A673 (cell line): ENCODE measurements at regions not wholly inside any gene's neighbourhood (a gene's known extent, or its start where the extent isn't known, plus 50 kb on each side); places are given as distances from the start of the nearest gene placed in this dataset.

Experiments used
- BruUV-seq: library from RNA; stranded (reverse); fragments of 400-500 nt; replicated peaks from 2 replicates; lab custom pipeline; 2021; lab: Mats Ljungman, UMichigan
- CTCF ChIA-PET: fragments of 300-600 bp; sonication (Branson Sonifier 250); formaldehyde crosslinking; loops from one replicate; lab custom pipeline; 2022; ENCODE audit warnings: antibody characterized with exemption; lab: Charles Lee
- POLR2A ChIA-PET: fragments of 300-600 bp; sonication (Branson Sonifier 250); formaldehyde crosslinking; loops from one replicate; lab custom pipeline; 2022; ENCODE audit warnings: antibody characterized with exemption; ENCODE audit not compliant: low non-redundant PET; lab: Charles Lee
- DNase-seq: peaks from one replicate; pipeline ENCODE4 v3.0.0-alpha.2; 2015; ENCODE audit warnings: low spot score
- H3K27ac ChIP-seq: fragments of 200-600 bp; sonication (generic); 2 replicates; pipeline ENCODE4 v1.5.1; 2016; ENCODE audit warnings: mixed run types, low read depth, mild to moderate bottlenecking, mixed read lengths, antibody characterized with exemption, low read length; ENCODE audit not compliant: poor library complexity, severe bottlenecking
- H3K27me3 ChIP-seq: fragments of 200-600 bp; sonication (generic); replicated peaks from 2 replicates; pipeline ENCODE4 v1.6.1; 2017; ENCODE audit warnings: mixed run types, low read depth, mild to moderate bottlenecking, mixed read lengths, antibody characterized with exemption, low read length; ENCODE audit not compliant: insufficient read depth, poor library complexity
- H3K36me3 ChIP-seq: fragments of 200-600 bp; sonication (generic); 2 replicates; pipeline ENCODE4 v1.6.1; 2016; ENCODE audit warnings: mixed run types, mild to moderate bottlenecking, mixed read lengths, antibody characterized with exemption, low read length; ENCODE audit not compliant: insufficient read depth, poor library complexity, severe bottlenecking
- H3K4me1 ChIP-seq: fragments of 200-600 bp; sonication (generic); 2 replicates; pipeline ENCODE4 v1.6.1; 2017; ENCODE audit warnings: mixed run types, mild to moderate bottlenecking, mixed read lengths, antibody characterized with exemption, low read length; ENCODE audit not compliant: insufficient read depth, poor library complexity, severe bottlenecking
- H3K4me3 ChIP-seq: fragments of 200-600 bp; sonication (generic); 2 replicates; pipeline ENCODE4 v1.5.1; 2016; ENCODE audit warnings: low read depth, mixed run types, mild to moderate bottlenecking, mixed read lengths, low read length; ENCODE audit not compliant: poor library complexity, severe bottlenecking
- H3K9me3 ChIP-seq: fragments of 200-600 bp; sonication (generic); 2 replicates; pipeline ENCODE4 v1.6.1; 2016; ENCODE audit warnings: mixed run types, low read depth, mild to moderate bottlenecking, mixed read lengths, antibody characterized with exemption, low read length; ENCODE audit not compliant: poor library complexity, severe bottlenecking
- EZH2 ChIP-seq: fragments of 200-600 bp; sonication (generic); IDR thresholded peaks from 2 replicates; pipeline ENCODE4 v1.6.1; 2017; ENCODE audit warnings: borderline replicate concordance, low read depth, mild to moderate bottlenecking, mixed read lengths, antibody characterized with exemption, low read length; ENCODE audit not compliant: poor library complexity, severe bottlenecking
- intact Hi-C: fragments of 100-400 bp; cut with micrococcal nuclease; formaldehyde crosslinking; loops from one replicate; pipeline ENCODE4 v1.10.0; 2022; ENCODE audit not compliant: unreplicated experiment
- TF ChIP-seq, protein P1 (sequence below): fragments of 300-800, 200-600 bp; sonication (generic); conservative IDR thresholded peaks from 2 replicates; pipeline ENCODE4 v1.5.1; 2017; ENCODE audit warnings: low read depth, mild to moderate bottlenecking, antibody characterized with exemption, low read length, moderate library complexity, mixed read lengths

DNA sequence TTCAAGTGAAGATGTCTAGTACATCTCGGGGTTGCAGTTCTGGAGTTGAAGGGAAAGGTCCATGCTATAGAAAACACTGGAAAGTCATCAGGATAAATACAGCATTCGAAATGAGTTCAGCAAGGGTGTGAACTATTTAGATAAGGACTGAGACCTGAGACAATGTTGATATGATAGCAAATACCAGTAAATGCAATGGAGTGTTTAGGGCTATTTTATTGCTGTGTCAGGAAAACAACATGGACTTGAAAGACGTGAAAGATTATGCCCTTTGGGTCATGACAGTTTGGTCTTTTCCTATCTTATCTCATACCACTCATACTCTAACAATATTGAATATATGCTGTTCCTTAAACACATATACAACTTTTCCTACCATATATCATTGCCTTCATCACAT lies 1776.2 kb upstream of the SEL1L start:
- intact Hi-C loops: no loop called here
- peaks cover 5% of the 10 kb centered on the region for H3K4me1 ChIP-seq
- H3K27ac ChIP-seq: no peak overlapping the region
- no peaks in the 10 kb centered on the region for H3K36me3 ChIP-seq
- ChIA-PET POLR2A (no interaction called here), CTCF (no interaction called here)
- no peaks in the 10 kb centered on the region for H3K9me3 ChIP-seq
- BruUV-seq: no TSS peak
- TF ChIP-seq EZH2: no peak
- TF ChIP-seq, protein P1, sequence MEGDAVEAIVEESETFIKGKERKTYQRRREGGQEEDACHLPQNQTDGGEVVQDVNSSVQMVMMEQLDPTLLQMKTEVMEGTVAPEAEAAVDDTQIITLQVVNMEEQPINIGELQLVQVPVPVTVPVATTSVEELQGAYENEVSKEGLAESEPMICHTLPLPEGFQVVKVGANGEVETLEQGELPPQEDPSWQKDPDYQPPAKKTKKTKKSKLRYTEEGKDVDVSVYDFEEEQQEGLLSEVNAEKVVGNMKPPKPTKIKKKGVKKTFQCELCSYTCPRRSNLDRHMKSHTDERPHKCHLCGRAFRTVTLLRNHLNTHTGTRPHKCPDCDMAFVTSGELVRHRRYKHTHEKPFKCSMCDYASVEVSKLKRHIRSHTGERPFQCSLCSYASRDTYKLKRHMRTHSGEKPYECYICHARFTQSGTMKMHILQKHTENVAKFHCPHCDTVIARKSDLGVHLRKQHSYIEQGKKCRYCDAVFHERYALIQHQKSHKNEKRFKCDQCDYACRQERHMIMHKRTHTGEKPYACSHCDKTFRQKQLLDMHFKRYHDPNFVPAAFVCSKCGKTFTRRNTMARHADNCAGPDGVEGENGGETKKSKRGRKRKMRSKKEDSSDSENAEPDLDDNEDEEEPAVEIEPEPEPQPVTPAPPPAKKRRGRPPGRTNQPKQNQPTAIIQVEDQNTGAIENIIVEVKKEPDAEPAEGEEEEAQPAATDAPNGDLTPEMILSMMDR: no peak
- no peaks in the 10 kb centered on the region for H3K27me3 ChIP-seq
- H3K4me3 ChIP-seq: no peak overlapping the region
- no peak for DNase-seq

DNA sequence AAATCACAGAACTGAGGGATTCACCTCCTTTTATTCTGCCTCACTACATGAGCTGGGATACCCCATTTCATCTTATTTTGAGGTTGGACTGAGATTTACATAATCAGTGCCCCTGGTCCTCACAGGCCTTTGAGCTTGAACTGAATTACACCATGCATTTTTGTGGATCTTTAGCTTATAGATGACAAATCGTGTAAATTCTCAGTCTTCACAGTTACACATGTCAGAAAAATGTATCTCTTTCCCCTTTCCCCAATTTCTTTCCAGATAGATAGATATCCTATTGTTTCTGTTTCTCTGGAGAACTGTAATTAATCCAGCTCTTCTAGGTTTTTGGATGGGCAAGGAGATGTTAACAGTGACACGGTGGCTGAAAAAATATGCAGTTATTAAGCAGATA lies 1778.9 kb upstream of the SEL1L start:
- Histone ChIP-seq H3K36me3 (no peaks in the 10 kb centered on the region), H3K9me3 (no peaks in the 10 kb centered on the region), H3K4me3 (no peak overlapping the region), H3K27ac (no peak overlapping the region), H3K27me3 (no peaks in the 10 kb centered on the region), H3K4me1 (no peaks in the 10 kb centered on the region)
- no TSS peak for BruUV-seq
- CTCF ChIA-PET: no interaction called here
- no peak for TF ChIP-seq EZH2
- TF ChIP-seq, protein P1: no peak
- POLR2A ChIA-PET: no interaction called here
- DNase-seq: no peak
- intact Hi-C loops: no loop called here

DNA sequence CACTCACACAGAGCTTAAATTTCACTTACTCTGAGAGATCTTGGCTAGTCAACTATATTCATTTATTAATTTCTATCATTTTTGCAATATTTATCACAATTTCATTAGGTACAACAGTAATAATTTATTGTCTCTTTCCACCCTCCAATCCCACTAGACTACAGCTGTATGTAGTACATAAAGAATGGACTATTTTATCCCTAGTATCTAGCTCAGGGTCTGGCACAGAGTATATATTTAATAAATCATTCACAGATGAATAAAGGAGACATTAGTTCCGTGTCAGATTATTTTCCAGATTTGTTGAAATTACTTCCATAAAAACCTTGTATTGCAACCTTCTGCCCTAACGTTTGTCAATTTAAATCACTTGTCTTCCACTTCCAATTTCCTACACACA lies 1781.1 kb upstream of the SEL1L start:
- Histone ChIP-seq H3K27ac (no peak overlapping the region), H3K9me3 (no peaks in the 10 kb centered on the region), H3K36me3 (no peaks in the 10 kb centered on the region), H3K4me3 (no peak overlapping the region), H3K4me1 (no peaks in the 10 kb centered on the region), H3K27me3 (no peaks in the 10 kb centered on the region)
- no TSS peak for BruUV-seq
- POLR2A ChIA-PET: no interaction called here
- no peak for TF ChIP-seq EZH2
- TF ChIP-seq, protein P1: no peak
- no peak for DNase-seq
- CTCF ChIA-PET: no interaction called here
- intact Hi-C loops: no loop called here
